ENCODE measurements at regions not wholly inside any gene's neighbourhood (a gene's known extent, or its start where the extent isn't known, plus 50 kb on each side); places are given as distances from the start of the nearest gene placed in this dataset.

DNA sequence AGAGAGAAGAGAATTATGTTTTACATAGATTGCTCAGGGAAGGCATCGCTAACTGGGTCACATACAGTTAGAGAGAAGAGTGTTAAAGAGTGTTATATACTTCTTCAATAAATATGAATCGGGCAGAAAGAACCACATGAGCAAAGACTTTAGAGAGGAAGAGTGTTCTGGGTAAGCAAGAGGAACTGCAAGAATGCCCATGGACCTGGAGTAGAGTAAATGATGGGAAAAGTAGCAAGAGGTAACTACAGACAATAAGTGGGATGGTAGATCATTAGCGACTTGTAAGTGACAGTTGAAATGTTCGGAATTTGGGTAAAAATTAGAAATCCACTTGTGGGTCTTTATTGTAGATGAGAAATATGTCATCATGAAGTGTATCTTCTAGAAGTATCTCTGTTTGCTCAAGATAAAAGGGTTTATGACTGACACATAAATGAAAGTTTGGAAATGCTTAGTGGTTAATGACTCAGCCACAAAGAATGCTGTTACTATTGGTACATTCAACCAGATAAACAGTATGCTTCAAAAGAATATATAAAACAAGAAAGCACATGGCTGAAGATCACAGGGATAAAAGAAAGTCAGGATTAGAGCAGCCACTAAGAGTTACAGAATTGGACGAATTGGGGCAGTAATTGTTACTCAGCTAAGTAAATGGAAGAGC is 229.3 kb downstream of the CASP12 start:
- Histone ChIP-seq H3K36me3 (ENCODE audit: insufficient read depth, low read length) (no peaks in the 10 kb centered on the region), H3K27me3 (ENCODE audit: control insufficient read depth in 1 of 2, insufficient read depth in 2 of 2, low read length in 2 of 2) (no peaks in the 10 kb centered on the region), H3K9ac (ENCODE audit: low read length) (no peak overlapping the region), H3K27ac (ENCODE audit: low read depth, low read length) (no peak overlapping the region), H3K4me1 (ENCODE audit: insufficient read depth, low read length) (no peaks in the 10 kb centered on the region), H3K4me3 (ENCODE audit: low read depth in 1 of 2, low read length in 2 of 2) (no peak overlapping the region), H3K9me3 (ENCODE audit: low read length) (no peaks in the 10 kb centered on the region)

DNA sequence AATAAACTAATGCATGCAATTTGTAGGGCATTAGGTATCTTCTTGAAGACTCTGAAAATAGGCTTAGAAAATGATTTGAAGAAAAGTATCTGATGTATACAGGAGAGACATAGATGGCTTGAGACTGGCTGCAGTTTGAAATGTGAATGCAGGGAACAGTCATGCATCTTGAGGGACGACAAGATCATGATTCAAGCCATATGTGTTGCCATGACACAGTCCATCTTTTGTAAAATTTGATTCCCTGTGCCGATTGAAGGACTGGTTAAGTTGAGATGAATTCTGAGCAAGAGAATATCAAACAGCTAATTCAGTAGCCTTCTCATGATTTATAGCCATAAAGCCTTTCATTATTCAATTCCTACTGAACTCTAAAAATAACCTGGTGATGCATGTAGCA is 231.6 kb downstream of the CASP12 start:
- Histone ChIP-seq H3K9ac (ENCODE audit: low read length) (no peak overlapping the region), H3K4me1 (ENCODE audit: insufficient read depth, low read length) (no peaks in the 10 kb centered on the region), H3K27ac (ENCODE audit: low read depth, low read length) (no peak overlapping the region), H3K9me3 (ENCODE audit: low read length) (no peaks in the 10 kb centered on the region), H3K27me3 (ENCODE audit: control insufficient read depth in 1 of 2, insufficient read depth in 2 of 2, low read length in 2 of 2) (no peaks in the 10 kb centered on the region), H3K4me3 (ENCODE audit: low read depth in 1 of 2, low read length in 2 of 2) (no peak overlapping the region), H3K36me3 (ENCODE audit: insufficient read depth, low read length) (no peaks in the 10 kb centered on the region)

DNA sequence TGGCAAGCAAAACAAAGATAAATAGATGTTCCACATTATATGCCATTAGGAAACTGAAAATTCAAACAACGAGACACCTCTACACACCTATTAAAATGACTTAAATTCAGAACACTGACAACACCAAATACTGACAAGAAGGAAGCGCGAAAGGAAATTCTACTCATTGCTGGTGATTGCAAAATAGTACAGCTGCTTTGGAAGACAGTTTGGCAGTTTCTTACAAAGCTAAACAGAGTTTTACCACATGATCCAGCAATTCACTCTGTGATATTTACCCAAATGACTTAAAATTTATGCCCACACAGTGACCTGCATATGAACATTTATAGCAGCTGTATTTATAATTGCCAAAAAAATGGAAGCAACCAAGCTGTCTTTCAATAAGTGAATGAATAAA is 232.6 kb downstream of the CASP12 start:
- no peaks in the 10 kb centered on the region for H3K9me3 ChIP-seq (ENCODE audit: low read length)
- H3K4me1 ChIP-seq (ENCODE audit: insufficient read depth, low read length) = no peaks in the 10 kb centered on the region
- no peaks in the 10 kb centered on the region for H3K27me3 ChIP-seq (ENCODE audit: control insufficient read depth in 1 of 2, insufficient read depth in 2 of 2, low read length in 2 of 2)
- H3K4me3 ChIP-seq (ENCODE audit: low read depth in 1 of 2, low read length in 2 of 2) = no peak overlapping the region
- no peak overlapping the region for H3K27ac ChIP-seq (ENCODE audit: low read depth, low read length)
- H3K9ac ChIP-seq (ENCODE audit: low read length) = no peak overlapping the region
- H3K36me3 ChIP-seq (ENCODE audit: insufficient read depth, low read length) = no peaks in the 10 kb centered on the region

DNA sequence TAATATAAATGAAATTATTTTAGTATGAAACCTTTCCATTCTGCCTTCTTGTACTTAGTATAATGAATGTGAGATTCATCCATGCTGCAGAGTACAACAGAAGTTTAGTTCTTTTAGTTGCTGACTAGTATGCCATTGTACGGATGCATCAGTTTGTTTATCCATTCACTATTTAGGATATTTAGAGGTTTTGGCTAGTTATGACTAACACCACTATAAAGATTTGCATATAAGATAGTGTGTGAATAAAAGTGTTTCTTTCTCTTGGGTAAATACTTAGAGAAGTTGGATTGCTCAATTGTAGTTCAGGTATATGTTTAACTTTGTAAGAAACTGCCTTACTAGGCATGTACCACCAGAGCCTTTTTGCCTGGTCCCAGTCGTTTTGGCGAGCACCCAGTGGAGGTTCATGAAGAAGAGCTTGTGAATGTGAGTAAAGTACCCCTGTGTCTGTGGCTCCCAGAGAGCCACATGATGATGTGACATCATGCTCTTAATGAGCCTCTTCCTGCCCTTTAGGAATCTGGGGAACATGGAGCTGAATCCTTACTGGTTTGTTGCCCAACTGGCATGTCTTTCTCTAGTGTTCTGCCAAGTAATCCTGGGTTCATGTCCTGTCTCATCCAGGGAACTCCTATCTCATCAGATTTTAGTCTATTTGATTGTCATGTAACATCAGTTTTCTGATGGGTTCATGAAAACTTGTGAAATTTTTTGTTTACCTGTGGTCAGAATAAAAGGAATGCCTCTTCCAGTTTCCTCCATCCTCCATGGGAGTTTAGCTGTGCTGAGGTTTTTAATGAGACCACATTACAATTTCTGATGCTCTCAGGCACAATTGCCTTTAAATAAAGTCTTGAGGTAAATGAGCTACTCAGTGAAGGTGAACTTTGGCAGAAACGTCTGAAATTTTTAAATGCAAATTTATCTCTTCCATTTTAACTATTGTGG is 234.8 kb downstream of the CASP12 start:
- no peaks in the 10 kb centered on the region for H3K27me3 ChIP-seq (ENCODE audit: control insufficient read depth in 1 of 2, insufficient read depth in 2 of 2, low read length in 2 of 2)
- H3K27ac ChIP-seq (ENCODE audit: low read depth, low read length) = no peak overlapping the region
- H3K9ac ChIP-seq (ENCODE audit: low read length) = no peak overlapping the region
- H3K4me1 ChIP-seq (ENCODE audit: insufficient read depth, low read length) = no peaks in the 10 kb centered on the region
- H3K9me3 ChIP-seq (ENCODE audit: low read length) = no peaks in the 10 kb centered on the region
- no peaks in the 10 kb centered on the region for H3K36me3 ChIP-seq (ENCODE audit: insufficient read depth, low read length)
- H3K4me3 ChIP-seq (ENCODE audit: low read depth in 1 of 2, low read length in 2 of 2) = no peak overlapping the region

DNA sequence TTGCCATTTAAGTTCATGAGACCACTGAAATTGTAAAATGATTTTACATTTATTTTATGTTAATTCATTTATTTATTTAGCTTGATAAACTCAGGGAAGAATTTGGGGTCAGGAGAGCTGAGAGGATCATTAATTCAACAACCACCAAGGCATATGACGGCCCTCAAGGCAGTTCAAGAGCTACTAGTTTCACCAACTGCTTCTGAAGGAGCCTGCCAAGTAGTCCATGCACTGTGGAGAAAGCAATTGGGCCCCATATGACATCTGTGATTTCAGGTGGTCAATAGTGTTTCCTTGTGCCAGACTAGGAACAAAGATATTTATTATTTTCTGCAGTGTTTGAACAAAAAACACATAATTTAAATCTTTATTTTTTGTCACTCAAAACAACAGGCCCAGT is 236.4 kb downstream of the CASP12 start:
- Histone ChIP-seq H3K27ac (ENCODE audit: low read depth, low read length) (no peak overlapping the region), H3K9me3 (ENCODE audit: low read length) (no peaks in the 10 kb centered on the region), H3K4me1 (ENCODE audit: insufficient read depth, low read length) (no peaks in the 10 kb centered on the region), H3K36me3 (ENCODE audit: insufficient read depth, low read length) (no peaks in the 10 kb centered on the region), H3K27me3 (ENCODE audit: control insufficient read depth in 1 of 2, insufficient read depth in 2 of 2, low read length in 2 of 2) (no peaks in the 10 kb centered on the region), H3K9ac (ENCODE audit: low read length) (no peak overlapping the region), H3K4me3 (ENCODE audit: low read depth in 1 of 2, low read length in 2 of 2) (no peak overlapping the region)

DNA sequence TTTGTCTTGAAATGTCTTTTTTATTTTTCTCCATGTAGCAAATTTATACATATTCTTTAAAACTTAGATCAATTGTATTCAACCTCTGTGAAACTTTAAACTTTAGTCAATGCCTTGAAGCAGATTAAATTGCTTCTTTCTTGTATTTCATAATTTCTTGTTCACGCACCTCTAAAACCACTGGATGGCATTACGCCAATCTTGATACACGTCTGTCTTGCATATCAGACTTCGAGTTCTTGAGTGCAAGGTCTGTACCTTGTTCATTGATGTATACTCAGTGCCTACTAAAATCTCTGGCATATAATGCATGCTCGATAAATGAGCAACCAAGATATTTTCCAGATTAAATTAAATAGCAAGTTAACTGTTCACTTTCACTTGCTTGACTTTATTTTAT is 236.8 kb downstream of the CASP12 start:
- Histone ChIP-seq H3K9ac (ENCODE audit: low read length) (no peak overlapping the region), H3K4me1 (ENCODE audit: insufficient read depth, low read length) (no peaks in the 10 kb centered on the region), H3K27me3 (ENCODE audit: control insufficient read depth in 1 of 2, insufficient read depth in 2 of 2, low read length in 2 of 2) (no peaks in the 10 kb centered on the region), H3K4me3 (ENCODE audit: low read depth in 1 of 2, low read length in 2 of 2) (no peak overlapping the region), H3K27ac (ENCODE audit: low read depth, low read length) (no peak overlapping the region), H3K9me3 (ENCODE audit: low read length) (no peaks in the 10 kb centered on the region), H3K36me3 (ENCODE audit: insufficient read depth, low read length) (no peaks in the 10 kb centered on the region)

DNA sequence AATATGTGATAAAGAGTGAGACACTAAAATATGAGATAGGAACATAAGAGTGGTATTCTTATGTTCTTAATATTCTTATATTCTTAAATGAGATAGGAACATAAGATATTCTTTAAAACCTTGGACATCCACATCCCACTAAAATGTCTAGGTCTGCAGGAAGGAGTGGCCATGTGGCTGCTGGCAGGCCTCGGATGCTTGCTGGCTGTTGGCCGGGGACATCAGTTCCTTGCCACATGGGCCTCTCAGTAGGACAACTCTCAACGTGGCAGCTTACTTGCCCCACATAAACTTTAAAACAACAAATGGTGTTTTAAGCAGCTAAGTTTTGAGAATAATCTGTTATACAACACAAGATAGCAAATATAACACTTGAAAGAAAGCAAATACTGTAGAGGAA is 240.1 kb downstream of the CASP12 start:
- Histone ChIP-seq H3K27me3 (ENCODE audit: control insufficient read depth in 1 of 2, insufficient read depth in 2 of 2, low read length in 2 of 2) (no peaks in the 10 kb centered on the region), H3K27ac (ENCODE audit: low read depth, low read length) (no peak overlapping the region), H3K4me1 (ENCODE audit: insufficient read depth, low read length) (no peaks in the 10 kb centered on the region), H3K36me3 (ENCODE audit: insufficient read depth, low read length) (no peaks in the 10 kb centered on the region), H3K9me3 (ENCODE audit: low read length) (no peaks in the 10 kb centered on the region), H3K9ac (ENCODE audit: low read length) (no peak overlapping the region), H3K4me3 (ENCODE audit: low read depth in 1 of 2, low read length in 2 of 2) (no peak overlapping the region)

DNA sequence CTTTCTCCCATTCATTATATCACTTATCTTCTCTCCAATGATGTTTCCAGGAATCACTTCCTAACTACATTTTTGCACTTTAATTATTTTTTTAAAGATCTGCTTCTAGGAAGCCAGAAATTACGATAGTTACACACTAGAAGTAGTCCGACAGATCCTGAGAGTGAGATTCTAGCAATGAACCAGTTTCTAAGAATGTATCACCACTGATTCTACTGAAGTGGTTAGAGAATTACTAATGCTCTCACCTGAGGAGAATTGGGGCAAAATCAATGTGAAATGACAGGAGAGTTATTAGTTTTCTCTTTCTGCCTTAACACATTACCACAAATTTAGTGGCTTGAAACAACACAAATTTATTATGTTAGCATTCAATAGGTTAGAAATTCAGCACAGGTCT is 241.2 kb downstream of the CASP12 start:
- Histone ChIP-seq H3K36me3 (ENCODE audit: insufficient read depth, low read length) (no peaks in the 10 kb centered on the region), H3K9ac (ENCODE audit: low read length) (no peak overlapping the region), H3K9me3 (ENCODE audit: low read length) (no peaks in the 10 kb centered on the region), H3K4me3 (ENCODE audit: low read depth in 1 of 2, low read length in 2 of 2) (no peak overlapping the region), H3K4me1 (ENCODE audit: insufficient read depth, low read length) (no peaks in the 10 kb centered on the region), H3K27me3 (ENCODE audit: control insufficient read depth in 1 of 2, insufficient read depth in 2 of 2, low read length in 2 of 2) (no peaks in the 10 kb centered on the region), H3K27ac (ENCODE audit: low read depth, low read length) (no peak overlapping the region)

DNA sequence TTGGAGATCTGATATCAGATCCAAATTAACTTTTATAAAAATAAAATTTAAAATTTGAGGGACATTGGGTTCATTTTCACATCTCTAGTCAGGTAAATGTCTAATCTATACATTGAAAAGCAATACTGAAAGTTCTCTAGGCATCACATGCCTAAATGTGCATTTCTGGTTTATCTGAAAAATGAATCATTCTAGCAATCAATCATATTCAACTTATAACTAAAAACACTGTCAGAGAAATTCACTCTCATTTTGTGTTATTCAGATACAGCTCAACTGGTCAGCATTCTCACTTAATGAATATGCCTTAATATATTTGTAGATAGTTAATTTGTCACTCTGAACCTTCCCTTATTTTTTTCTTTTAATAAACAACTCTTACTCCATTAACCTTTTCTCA is 243.2 kb downstream of the CASP12 start:
- Histone ChIP-seq H3K27me3 (ENCODE audit: control insufficient read depth in 1 of 2, insufficient read depth in 2 of 2, low read length in 2 of 2) (no peaks in the 10 kb centered on the region), H3K27ac (ENCODE audit: low read depth, low read length) (no peak overlapping the region), H3K9ac (ENCODE audit: low read length) (no peak overlapping the region), H3K4me3 (ENCODE audit: low read depth in 1 of 2, low read length in 2 of 2) (no peak overlapping the region), H3K4me1 (ENCODE audit: insufficient read depth, low read length) (no peaks in the 10 kb centered on the region), H3K9me3 (ENCODE audit: low read length) (no peaks in the 10 kb centered on the region), H3K36me3 (ENCODE audit: insufficient read depth, low read length) (no peaks in the 10 kb centered on the region)

DNA sequence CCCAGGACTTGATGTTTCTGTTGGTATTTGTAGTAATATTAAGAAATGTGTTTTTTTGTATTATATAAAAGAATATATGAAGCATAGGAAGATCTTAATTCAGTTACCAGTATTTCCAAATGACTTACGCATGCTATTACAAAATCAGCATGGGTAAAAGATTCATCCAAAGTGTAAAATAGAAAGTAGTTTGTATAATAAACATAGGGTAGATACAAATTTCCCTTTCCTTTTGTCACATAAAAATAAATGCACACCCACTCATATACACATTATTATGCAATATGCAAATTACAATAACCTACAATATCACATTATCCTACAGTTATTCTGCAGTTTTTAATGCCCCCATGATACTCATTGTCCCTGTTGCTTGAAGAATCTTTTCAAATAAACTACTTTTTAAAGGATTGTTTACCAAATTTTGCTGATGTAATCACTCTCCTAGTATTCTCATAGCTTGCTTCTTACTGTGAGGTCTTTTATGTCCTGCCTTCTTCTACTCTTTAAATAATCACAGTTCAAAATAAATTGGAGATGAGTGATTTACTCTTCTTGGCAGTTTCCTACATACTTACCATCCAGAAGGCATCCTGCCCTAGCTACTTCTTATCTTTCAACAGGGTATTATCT is 244.0 kb downstream of the CASP12 start:
- no peak overlapping the region for H3K4me3 ChIP-seq (ENCODE audit: low read depth in 1 of 2, low read length in 2 of 2)
- H3K27ac ChIP-seq (ENCODE audit: low read depth, low read length) = no peak overlapping the region
- H3K9ac ChIP-seq (ENCODE audit: low read length) = no peak overlapping the region
- H3K4me1 ChIP-seq (ENCODE audit: insufficient read depth, low read length) = no peaks in the 10 kb centered on the region
- no peaks in the 10 kb centered on the region for H3K27me3 ChIP-seq (ENCODE audit: control insufficient read depth in 1 of 2, insufficient read depth in 2 of 2, low read length in 2 of 2)
- no peaks in the 10 kb centered on the region for H3K36me3 ChIP-seq (ENCODE audit: insufficient read depth, low read length)
- H3K9me3 ChIP-seq (ENCODE audit: low read length) = no peaks in the 10 kb centered on the region

DNA sequence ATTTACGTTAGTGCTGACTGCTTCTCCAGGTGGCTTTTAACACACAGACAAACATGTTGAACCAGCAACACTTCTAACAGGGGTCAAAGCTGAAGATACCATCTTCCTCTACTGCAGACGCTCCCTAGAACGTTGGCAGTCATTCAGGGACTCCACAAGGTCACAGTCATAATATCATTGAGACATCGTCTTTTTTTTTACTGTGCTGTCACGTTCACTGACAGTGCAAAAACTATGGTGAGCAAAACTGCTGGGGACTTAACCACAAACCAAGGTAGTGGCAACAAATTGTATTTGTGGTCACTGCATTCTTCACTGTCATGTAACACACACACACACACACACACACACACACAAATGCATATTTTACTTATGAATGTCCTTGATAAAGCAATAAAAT is 244.9 kb downstream of the CASP12 start:
- Histone ChIP-seq H3K27me3 (ENCODE audit: control insufficient read depth in 1 of 2, insufficient read depth in 2 of 2, low read length in 2 of 2) (no peaks in the 10 kb centered on the region), H3K27ac (ENCODE audit: low read depth, low read length) (no peak overlapping the region), H3K9me3 (ENCODE audit: low read length) (no peaks in the 10 kb centered on the region), H3K36me3 (ENCODE audit: insufficient read depth, low read length) (no peaks in the 10 kb centered on the region), H3K4me3 (ENCODE audit: low read depth in 1 of 2, low read length in 2 of 2) (no peak overlapping the region), H3K4me1 (ENCODE audit: insufficient read depth, low read length) (no peaks in the 10 kb centered on the region), H3K9ac (ENCODE audit: low read length) (no peak overlapping the region)

Data from muscle layer of colon (tissue), 2 donors.